HUDEP-2 (cell line): ENCODE measurements at regions not wholly inside any gene's neighbourhood (a gene's known extent, or its start where the extent isn't known, plus 50 kb on each side); places are given as distances from the start of the nearest gene placed in this dataset.
A peak's percentile ranks its signal among the peaks of the same experiment; 100 is the strongest.

ENCODE experiments used
- DNase-seq, 76 experiments: peaks; one replicate each; lab custom pipeline; 2025; ENCODE audit not compliant: unreplicated experiment in 76 of 76; lab: John Stamatoyannopoulos, UW

DNA sequence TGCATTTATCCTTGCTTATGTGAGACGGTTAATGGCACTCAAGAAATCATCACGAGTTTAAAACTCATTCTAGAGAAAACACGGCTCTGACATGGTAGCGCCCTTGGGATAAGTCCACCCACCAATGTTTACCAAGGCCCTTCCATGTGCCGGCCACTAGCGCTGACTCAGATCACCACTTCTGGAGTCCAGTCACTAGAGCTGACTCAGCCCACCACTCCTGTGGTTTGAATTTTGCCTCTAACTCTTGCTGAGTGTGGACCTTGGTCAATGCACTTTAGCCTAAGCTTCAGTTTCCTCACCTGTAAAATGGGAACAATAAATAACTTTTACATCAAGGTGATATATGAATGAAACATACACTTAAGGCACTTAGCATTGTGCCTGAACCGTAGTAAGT, 358.4 kb upstream of the PROK2 start:
- peak in 1 of 76 experiments; percentile 18 for DNase-seq

DNA sequence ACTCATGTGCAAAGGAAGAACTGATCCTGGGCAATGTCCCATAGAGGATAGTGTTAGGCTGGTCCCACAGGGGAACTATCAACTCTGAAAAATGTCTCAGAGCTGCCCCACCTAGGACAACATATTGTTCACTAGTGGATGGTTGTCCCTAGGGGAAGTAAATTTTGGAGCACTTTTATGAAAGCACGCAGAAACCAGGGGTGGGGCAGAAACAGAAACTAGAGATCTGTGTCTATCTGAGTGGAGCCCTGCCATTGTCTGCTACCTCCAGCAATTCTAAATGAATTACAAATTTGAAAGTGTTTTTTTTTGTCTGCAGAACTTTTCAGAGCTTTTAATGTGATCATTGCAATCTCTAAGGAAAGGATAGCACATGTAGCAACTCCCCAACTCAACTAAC, 357.1 kb upstream of the PROK2 start:
- DNase-seq = no peak

DNA sequence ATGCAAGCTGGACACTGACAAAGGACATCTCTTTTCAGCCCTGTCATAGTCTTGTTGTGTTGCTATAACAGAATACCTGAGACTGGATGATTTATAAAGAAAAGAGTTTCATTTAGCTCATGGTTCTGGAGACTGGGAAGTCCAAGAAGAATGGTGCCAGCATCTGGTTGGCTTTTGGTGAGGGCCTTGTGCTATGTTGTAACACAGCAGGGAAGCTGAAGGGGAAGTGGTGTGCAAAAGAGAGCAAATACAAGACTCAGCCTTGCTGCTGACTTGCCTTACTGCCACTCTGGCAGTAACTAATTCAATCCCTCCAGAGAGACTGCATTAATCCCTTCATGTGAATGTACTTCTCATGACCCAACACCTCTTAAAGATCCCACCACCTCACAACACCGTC, 356.3 kb upstream of the PROK2 start:
- DNase-seq = no peak

DNA sequence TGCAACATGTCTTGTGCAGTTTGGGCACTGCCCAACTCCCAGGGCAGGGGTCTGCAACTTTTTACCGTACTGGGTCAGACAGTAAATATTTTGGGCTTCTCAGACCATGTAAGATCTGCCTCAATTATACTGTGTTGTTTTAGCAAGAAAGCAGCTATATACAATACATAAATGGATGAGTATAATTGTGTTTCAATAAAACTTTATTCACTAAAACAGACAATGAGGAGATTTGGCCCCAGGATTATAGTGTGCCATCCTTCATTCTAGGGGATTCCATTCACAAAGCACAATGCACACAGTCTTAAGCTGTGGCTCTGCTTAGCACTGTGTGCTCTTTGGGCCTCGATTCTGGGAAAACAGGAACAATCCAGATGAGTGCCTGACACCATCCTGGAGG, 354.4 kb upstream of the PROK2 start:
- DNase-seq = no peak

DNA sequence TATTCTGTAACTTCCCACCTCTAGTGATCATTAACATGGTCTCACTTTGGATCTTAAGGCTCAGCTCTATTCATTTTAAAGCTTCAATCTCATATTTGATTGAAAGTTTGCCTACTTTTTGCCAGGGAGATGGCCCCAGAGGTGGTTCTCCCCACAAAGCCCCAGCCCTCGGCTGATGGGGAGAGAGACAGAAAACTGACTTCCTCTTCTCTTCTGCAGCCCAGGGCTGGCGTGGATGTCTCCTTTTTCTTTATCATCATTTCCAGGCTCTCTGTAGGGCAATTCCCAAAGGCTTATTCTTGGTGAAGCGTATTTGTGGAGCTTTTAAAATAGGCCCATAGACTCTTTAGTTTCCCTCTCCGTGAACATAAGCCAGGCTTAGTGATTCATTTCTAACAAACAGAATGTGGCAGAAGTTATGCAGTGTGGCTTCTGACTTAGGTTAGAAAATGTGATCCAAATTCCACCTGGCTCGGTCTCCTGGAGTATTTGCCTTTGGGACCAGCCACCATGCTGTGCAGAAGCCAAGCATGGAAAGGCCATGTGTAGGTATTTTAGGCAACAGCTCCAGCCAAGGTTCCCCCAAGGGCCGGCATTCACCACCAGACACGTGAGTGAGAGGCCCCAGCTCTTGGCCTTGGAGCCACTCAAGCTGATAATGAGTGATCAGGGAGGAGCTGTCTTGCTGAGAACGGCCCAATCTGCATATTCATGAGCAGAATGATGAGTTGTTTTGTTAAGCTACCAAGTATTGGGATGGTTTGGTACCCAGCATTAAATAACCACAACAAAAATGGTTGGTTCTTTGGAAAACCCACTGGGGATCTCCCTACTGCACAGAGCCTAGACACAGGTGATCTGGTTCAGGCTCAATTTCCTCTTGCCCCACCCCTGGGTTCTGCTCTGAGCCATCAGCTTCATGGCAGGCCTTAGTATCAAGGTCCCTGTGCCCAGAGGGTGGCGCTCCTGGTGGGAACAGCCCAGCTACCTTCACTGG, 353.2 kb upstream of the PROK2 start:
- no peak for DNase-seq

DNA sequence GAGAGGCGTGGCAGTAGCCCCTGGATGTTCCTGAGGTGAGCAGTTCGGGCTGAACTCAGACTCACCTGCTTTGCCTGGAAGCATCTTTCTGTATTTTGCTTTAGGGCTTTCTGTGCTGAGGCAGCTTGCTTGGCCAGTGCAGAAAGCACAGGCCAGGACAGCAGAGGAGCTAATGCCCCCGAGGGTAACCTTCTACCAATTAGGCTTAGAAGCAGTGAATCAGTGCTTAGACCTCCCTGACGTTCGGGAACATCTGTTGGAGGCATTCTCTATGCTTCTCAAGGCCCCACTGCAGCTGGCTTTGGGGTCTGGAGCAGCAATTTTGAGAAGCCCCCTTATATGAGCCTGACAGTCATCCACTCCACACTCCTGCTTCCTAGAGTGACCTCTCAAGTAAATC, 350.7 kb upstream of the PROK2 start:
- no peak for DNase-seq

DNA sequence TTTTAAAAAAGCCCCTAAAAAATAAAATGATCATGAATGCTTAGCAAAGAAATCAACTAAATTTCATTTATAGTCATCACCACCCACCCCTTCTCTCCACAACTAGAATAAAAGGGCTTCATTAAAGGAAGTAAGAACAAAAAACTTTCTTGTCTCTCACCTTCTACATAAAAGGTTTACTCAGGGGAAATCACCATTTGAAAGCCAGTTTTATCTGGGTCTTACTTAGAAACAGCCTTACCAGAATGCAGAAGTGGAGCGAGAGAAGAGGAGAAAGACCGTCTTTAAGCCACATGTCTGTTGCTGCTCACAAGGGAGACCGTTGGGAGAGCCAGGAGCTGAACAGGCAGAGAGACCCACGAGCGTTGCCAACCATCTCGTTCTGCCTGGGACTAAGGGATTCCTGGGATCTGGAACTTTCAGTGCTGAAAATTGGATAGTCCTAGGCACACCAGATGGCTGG, 350.1 kb upstream of the PROK2 start:
- no peak for DNase-seq

DNA sequence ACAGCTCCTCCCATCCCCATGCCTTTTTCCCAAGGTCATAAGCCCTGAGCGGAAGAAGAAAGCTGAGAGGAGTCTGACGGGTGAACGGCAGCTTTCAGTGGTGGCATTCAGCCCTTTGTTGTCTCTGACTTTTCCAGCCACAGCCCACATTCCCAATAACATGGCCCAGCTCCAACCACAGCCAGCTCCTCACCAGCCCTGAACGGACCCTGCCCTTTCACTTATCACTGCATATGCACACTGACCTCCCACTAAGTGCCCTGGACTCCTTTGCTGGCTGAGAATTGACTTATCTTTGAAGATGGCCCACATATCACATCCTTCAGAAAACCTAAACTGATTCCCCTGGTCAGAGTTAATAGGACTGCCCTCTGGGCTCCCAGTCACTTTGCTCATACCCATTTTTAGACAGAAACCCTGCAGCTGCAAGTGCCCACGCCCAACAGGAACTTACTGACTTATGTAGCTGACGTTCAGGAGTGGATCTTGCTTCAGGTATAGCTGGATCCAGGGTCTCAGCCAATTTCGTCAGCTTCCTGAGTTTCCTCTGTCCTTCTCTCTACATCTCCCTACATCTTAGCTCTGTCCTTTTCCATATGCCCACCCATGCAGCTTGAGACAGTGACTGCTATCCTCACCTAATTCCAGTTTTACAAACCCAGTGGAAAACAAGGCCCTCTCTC, 348.5 kb upstream of the PROK2 start:
- peak in 9 of 76 experiments; percentile 9 to 64 (median 29) for DNase-seq

DNA sequence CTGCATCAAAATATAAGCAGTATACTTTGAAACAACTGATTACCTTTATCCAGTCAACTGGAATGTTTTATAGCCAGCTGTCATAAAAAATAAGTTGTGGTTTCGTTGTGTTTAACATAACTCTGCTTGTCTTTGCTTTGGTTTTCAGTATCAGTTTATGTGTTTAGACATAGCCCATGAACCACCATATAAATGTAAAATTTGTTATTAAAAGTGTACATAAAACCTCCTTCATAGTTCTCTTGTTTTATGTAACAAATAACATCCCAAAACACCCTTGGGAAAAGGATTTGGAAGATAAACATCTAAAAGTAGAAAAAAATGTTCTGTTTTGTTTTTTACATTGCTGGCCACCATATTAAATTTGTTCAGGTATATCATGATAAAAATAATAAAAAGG, 347.0 kb upstream of the PROK2 start:
- DNase-seq = no peak

DNA sequence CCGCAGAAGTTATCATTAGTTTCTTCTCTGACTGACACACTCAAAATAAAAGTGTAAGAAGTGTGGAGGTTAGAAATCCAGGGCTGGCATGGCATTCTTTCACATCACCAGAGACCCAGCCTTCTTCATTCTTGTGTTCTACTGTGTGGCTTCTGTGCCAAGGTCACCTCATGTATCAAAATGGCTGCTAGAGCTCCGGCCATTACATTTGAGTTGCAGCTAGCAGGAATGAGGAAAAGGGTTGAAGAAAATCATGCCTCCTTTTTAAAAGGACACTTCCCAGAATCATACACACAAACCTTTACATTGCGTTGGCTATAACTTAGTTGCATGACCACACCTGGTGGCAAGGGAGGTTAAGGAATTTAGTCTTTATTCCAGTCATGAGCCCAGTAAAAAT, 345.6 kb upstream of the PROK2 start:
- no peak for DNase-seq

DNA sequence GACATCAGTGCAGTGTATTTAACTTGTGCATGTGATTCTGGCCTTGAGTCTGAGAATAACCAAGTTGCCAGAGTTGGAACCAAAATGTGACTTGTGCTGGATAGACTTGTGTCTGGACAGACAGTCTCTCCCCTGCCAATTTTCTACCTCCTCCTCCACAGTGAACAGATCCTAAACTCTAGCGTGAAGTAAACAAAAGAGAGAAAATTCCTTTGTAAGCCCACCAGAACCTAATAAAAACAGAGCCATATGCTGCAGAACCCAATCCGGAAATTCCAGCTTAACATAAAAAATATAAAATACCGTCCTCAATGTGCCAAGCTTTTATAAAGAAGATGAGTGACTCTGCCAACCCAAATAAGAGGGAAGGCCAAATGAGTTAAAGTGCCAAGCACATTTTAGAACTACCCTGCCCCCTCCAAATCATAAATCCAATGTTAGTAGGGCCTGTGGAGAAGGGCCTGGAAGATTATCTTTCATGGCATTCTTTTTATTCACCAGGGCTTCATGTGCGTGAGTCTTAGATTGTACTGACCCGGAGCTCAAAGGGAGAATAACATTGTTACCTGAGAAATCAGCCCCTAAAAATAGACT, 344.6 kb upstream of the PROK2 start:
- DNase-seq = no peak

DNA sequence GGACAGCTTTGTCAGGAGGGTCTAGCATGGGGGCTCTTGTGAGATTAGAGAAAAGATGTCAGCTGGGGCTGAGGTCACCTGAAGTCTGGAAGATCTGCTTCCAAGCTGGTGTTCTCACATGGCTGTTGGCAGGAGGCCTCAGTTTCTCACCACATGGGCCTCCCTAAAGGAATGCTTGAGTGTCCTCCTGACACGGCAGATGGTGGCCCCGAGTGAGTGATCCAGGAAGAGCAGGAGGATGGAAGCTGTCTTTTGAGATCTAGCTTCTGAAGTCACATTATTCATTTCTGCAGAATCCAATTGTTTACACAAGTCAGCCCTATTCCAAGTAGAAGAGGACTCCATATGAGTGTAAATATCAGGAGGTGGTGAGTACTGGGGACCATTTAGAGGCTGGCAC, 344.0 kb upstream of the PROK2 start:
- DNase-seq = no peak

DNA sequence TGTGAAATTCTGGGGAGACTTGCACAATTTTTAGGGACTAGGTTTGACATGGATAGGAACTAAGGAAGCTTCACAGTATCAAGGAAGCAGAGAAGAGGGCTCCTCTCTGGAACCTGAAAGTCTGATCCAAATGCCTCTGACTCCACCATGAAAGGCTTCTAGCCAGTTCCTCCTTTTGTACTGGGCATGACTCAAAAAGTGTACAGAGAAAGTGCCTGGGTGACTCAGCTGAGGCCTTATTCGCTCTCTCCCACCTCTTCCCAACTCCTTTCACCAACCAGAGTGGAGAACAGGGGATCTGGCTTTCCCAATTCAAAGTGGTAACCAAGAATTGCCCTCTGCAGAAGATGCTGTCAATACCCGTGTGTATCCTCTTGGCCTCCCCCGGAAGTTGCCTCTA, 342.9 kb upstream of the PROK2 start:
- no peak for DNase-seq

DNA sequence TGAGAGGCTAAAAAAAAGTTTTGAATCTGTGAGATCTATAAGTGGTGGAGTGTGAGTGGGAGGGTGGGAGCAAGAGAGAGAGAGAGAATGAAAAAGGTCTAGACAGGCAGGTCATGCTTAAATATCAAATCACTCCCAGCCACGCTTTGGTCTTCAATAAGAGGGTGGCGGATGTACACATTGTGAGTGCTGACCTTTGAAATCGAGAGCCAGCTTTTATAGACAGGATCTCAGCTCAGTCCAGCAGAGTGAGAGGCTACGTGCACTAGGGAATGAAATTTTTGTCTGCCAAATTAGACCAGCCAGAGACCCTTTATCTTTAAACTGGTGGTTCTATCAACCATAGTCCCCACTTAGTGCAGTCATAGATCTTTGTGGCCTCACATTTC, 342.3 kb upstream of the PROK2 start:
- DNase-seq = no peak

DNA sequence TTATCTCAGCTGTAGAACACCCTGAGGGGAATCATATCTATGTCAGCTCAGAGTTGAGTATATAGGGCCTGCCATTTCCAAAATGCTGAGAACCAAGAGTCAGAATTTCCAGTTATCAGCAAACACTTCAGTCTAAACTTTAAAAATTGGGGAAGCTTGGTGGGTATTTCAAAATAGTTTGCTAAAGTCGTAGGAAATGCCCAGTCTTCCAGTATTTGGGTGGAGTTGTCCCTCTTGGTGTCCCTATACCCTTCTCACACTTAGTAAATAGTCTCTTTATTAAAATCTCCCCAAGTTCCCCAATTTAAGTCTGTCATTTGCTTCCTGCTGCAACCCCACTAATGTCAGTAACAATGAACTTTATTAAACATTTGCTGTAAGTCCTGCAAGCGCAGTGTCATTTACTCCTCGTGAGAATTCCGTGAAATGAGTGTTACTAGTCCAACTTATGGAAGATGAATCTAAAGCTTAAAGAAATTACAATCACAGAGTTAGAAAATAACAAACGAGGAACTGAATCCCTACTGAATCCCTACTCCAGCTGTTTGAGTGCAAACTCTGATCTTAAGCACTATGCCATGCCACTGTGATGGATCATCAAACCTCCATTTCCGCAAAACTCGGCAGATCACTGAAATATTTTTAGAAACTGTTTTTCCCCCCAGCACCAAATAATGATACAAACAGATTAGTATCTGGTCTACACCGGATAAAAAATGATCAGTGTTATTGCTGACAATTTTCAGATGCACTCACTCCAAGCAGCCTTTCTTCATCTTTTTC, 341.7 kb upstream of the PROK2 start:
- no peak for DNase-seq

DNA sequence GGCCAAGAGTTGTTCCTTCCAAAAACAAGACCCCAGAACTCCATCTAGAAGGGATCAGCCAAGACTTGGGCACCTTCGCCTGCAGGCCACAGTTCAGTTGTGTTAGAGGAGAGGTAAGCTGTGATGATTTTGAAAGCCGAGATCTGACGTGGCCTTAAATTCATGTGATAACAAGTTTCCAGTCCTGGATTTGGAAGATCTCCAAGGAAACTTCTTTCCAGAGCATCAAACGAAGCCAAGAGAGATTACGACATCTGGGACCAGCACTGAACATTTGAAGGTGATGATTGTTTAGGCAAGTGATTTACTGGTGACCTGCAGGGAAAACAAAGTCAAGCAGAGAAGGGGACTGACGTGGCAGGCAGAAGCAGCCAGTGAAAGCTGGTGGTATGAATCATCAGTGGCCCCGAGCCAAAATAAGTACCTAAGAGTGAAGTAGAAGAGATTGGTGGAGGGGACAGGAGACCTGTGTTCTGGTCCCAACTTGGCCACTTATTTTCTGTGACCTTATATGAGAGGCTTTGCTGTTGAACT, 339.0 kb upstream of the PROK2 start:
- peak in 3 of 76 experiments; percentile 2 to 5 (median 3) for DNase-seq

DNA sequence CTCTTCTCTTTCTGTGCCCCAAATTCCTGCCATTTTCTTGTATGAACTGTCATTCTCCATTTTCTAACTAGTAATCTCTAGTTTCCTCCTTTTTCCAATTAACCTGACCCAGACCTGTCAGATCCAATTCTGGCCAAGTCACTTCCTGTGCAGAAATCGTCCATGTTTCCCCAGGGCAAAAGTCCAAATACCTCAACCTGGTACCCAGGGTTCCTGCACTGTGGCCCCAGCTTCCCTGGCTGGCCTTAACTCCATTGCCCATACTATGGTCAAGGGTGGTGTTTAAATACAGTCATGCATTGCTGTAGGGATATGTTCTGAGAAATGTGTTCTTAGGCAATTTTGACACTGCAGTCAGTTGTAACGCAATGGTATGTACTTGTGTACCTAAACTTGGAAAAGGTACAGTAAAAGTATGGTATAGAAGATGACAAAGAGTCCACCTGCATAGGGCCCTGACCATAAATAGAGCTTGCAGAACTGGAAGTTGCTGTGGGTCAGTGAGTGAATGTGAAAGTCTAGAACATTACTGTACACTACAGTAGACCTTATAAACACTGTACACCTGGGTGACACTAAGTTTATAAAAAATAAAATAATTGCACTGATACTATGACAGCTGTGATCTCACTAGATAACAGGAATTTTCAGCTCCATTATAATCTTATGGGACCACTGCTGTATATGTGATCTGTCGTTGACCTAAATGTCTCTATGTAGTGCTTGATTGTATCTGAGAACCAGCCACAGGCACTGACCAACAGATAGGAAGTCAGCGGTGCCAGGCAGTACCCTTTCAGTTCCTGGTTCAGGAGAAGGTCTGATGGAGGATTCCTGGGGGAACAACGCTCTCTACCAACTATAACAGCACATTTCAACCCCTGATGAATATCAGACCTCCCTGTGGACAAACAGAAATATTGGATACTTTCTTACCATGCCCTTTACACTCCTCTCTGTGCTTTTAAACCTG, 336.1 kb upstream of the PROK2 start:
- no peak for DNase-seq

DNA sequence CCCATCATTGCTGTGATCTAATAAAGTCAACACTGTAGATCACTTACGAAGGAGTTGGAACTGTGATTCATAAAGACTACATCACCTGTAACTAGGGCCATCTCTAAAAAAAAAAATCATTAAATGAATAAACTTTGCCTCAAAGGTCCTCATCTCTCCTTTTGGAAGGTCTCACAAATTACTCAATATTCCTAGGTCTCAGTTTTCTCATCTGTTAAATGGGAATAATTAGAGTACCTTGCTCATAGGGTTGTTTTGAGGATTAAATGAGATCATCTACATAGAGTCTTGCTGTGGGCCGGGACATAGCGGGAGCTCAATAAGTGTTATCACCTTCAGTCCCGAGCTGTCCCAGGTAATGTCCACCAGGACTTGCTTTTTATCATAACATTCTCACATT, 335.1 kb upstream of the PROK2 start:
- DNase-seq = no peak

DNA sequence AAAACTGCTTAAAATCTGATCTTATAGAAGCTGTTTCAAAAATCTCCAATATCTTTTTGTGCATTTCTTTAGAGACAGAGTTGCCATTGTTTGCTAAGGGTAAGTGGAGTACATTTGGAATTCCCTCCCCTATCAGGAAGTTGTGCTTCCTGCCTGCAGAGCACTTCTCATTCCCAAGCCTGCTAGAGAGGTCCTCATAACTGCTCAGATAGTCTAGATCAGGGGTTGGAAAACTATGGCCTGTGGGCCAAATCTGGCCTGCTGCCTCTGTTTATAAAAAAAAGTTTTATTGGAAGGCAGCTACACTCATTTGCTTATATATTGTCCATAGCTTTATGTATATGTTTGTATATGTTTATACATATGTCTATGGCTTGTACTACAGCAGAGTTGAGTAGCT, 333.7 kb upstream of the PROK2 start:
- DNase-seq = no peak
